ENCODE measurements at regions not wholly inside any gene's neighbourhood (a gene's known extent, or its start where the extent isn't known, plus 50 kb on each side); places are given as distances from the start of the nearest gene placed in this dataset.

GRCh38 chr14:31944256-31945073 is 132.6 kb upstream of the ARHGAP5 start:
- H3K4me3 ChIP-seq (ENCODE audit: low read depth in 1 of 2, low read length in 2 of 2), result no peak overlapping the region
- H3K27ac ChIP-seq (ENCODE audit: low read depth, low read length), result no peak overlapping the region
- H3K4me1 ChIP-seq (ENCODE audit: insufficient read depth, low read length), result no peaks in the 10 kb centered on the region
- no peaks in the 10 kb centered on the region for H3K9me3 ChIP-seq (ENCODE audit: low read length)
- H3K36me3 ChIP-seq (ENCODE audit: insufficient read depth, low read length), result no peaks in the 10 kb centered on the region
- H3K27me3 ChIP-seq (ENCODE audit: control insufficient read depth in 1 of 2, insufficient read depth in 2 of 2, low read length in 2 of 2), result no peaks in the 10 kb centered on the region
- H3K9ac ChIP-seq (ENCODE audit: low read length), result no peak overlapping the region

- no peak overlapping the region for H3K9ac ChIP-seq (ENCODE audit: low read length)
- H3K27ac ChIP-seq (ENCODE audit: low read depth, low read length), result no peak overlapping the region
- no peak overlapping the region for H3K4me3 ChIP-seq (ENCODE audit: low read depth in 1 of 2, low read length in 2 of 2)
- H3K27me3 ChIP-seq (ENCODE audit: control insufficient read depth in 1 of 2, insufficient read depth in 2 of 2, low read length in 2 of 2), result no peaks in the 10 kb centered on the region
- no peaks in the 10 kb centered on the region for H3K9me3 ChIP-seq (ENCODE audit: low read length)
- H3K4me1 ChIP-seq (ENCODE audit: insufficient read depth, low read length), result no peaks in the 10 kb centered on the region
- H3K36me3 ChIP-seq (ENCODE audit: insufficient read depth, low read length), result no peaks in the 10 kb centered on the region
Measured at GRCh38 chr14:31945074-31945613, 132.0 kb upstream of the ARHGAP5 start.

DNA sequence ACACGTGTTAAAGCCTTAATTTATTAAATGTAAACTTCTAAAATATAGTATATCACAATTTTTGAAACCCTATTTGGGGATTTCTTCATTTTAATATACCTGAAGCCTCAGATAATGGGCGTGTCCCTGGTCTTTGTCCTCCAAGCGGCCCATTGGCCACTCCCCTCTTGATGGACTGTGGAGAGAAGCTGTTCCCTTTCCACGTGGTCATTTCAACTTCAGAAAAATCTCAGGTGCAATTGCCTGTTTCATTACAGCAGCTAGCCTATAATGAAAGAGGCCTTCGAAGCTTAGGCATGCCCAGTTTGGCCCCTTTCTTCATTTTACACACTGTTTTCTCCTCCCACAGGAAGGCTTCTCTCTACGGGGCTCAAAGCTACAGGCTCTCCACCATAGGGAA is 131.4 kb upstream of the ARHGAP5 start:
- no peaks in the 10 kb centered on the region for H3K27me3 ChIP-seq (ENCODE audit: control insufficient read depth in 1 of 2, insufficient read depth in 2 of 2, low read length in 2 of 2)
- no peak overlapping the region for H3K27ac ChIP-seq (ENCODE audit: low read depth, low read length)
- no peaks in the 10 kb centered on the region for H3K9me3 ChIP-seq (ENCODE audit: low read length)
- peaks cover 5% of the 10 kb centered on the region for H3K4me1 ChIP-seq (ENCODE audit: insufficient read depth, low read length)
- H3K36me3 ChIP-seq (ENCODE audit: insufficient read depth, low read length), result no peaks in the 10 kb centered on the region
- no peak overlapping the region for H3K4me3 ChIP-seq (ENCODE audit: low read depth in 1 of 2, low read length in 2 of 2)
- H3K9ac ChIP-seq (ENCODE audit: low read length), result no peak overlapping the region

GRCh38 chr14:31947076-31947475 is 130.0 kb upstream of the ARHGAP5 start:
- H3K27me3 ChIP-seq (ENCODE audit: control insufficient read depth in 1 of 2, insufficient read depth in 2 of 2, low read length in 2 of 2), result no peaks in the 10 kb centered on the region
- H3K9ac ChIP-seq (ENCODE audit: low read length), result no peak overlapping the region
- H3K4me1 ChIP-seq (ENCODE audit: insufficient read depth, low read length), result peaks cover 13% of the 10 kb centered on the region
- no peaks in the 10 kb centered on the region for H3K36me3 ChIP-seq (ENCODE audit: insufficient read depth, low read length)
- no peaks in the 10 kb centered on the region for H3K9me3 ChIP-seq (ENCODE audit: low read length)
- H3K4me3 ChIP-seq (ENCODE audit: low read depth in 1 of 2, low read length in 2 of 2), result no peak overlapping the region
- no peak overlapping the region for H3K27ac ChIP-seq (ENCODE audit: low read depth, low read length)

- Histone ChIP-seq H3K4me3 (ENCODE audit: low read depth in 1 of 2, low read length in 2 of 2) (no peak overlapping the region), H3K27me3 (ENCODE audit: control insufficient read depth in 1 of 2, insufficient read depth in 2 of 2, low read length in 2 of 2) (no peaks in the 10 kb centered on the region), H3K4me1 (ENCODE audit: insufficient read depth, low read length) (peaks cover 13% of the 10 kb centered on the region), H3K9ac (ENCODE audit: low read length) (no peak overlapping the region), H3K9me3 (ENCODE audit: low read length) (no peaks in the 10 kb centered on the region), H3K36me3 (ENCODE audit: insufficient read depth, low read length) (no peaks in the 10 kb centered on the region), H3K27ac (ENCODE audit: low read depth, low read length) (no peak overlapping the region)
Measured at GRCh38 chr14:31947680-31948595, 129.2 kb upstream of the ARHGAP5 start.

DNA sequence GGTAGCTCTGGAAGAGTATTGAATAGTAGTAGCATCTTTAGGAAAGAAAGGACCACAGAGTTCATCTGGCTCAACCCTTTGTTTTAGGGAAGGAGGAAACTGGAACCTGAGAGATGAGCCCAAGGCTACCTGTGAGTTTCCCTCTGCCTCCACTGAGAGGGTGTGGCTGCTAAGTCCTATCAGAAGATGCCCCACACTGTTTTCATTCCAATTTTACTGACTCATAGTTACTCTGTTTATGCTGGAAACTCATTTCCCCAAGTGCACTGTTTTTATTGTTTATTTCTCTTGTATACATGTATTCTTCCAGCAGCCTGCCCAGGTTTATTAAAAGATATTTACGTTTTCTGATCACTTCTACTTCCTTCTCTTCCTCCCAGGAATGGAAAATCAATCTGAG is 127.4 kb upstream of the ARHGAP5 start:
- H3K36me3 ChIP-seq (ENCODE audit: insufficient read depth, low read length), result no peaks in the 10 kb centered on the region
- H3K4me1 ChIP-seq (ENCODE audit: insufficient read depth, low read length), result peaks cover 13% of the 10 kb centered on the region
- H3K4me3 ChIP-seq (ENCODE audit: low read depth in 1 of 2, low read length in 2 of 2), result no peak overlapping the region
- no peaks in the 10 kb centered on the region for H3K27me3 ChIP-seq (ENCODE audit: control insufficient read depth in 1 of 2, insufficient read depth in 2 of 2, low read length in 2 of 2)
- H3K27ac ChIP-seq (ENCODE audit: low read depth, low read length), result no peak overlapping the region
- no peaks in the 10 kb centered on the region for H3K9me3 ChIP-seq (ENCODE audit: low read length)
- no peak overlapping the region for H3K9ac ChIP-seq (ENCODE audit: low read length)

DNA sequence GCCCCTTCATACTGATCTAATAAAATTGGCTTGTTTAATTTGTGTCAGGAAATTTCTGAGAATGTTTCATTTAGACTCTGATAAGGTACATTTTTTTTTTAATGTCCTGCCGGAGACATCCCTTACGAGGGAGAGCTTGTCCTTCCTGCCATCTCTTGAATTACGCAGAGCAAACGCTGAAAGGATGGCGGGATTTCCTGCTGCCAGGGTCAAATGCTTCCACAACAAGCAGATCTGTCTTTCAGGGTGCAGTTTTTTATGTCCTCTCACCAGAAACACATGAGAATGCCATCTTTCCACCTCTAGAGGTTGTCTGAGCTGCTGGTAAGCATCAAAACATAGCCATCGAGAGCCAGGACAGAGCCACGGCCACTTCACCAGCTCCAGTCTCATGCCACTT is 126.8 kb upstream of the ARHGAP5 start:
- H3K9me3 ChIP-seq (ENCODE audit: low read length), result no peaks in the 10 kb centered on the region
- peaks cover 13% of the 10 kb centered on the region for H3K4me1 ChIP-seq (ENCODE audit: insufficient read depth, low read length)
- no peaks in the 10 kb centered on the region for H3K27me3 ChIP-seq (ENCODE audit: control insufficient read depth in 1 of 2, insufficient read depth in 2 of 2, low read length in 2 of 2)
- no peak overlapping the region for H3K27ac ChIP-seq (ENCODE audit: low read depth, low read length)
- H3K9ac ChIP-seq (ENCODE audit: low read length), result no peak overlapping the region
- H3K36me3 ChIP-seq (ENCODE audit: insufficient read depth, low read length), result no peaks in the 10 kb centered on the region
- peak overlapping the region in 1 of 2 donors; percentile 13 for H3K4me3 ChIP-seq (ENCODE audit: low read depth in 1 of 2, low read length in 2 of 2)

DNA sequence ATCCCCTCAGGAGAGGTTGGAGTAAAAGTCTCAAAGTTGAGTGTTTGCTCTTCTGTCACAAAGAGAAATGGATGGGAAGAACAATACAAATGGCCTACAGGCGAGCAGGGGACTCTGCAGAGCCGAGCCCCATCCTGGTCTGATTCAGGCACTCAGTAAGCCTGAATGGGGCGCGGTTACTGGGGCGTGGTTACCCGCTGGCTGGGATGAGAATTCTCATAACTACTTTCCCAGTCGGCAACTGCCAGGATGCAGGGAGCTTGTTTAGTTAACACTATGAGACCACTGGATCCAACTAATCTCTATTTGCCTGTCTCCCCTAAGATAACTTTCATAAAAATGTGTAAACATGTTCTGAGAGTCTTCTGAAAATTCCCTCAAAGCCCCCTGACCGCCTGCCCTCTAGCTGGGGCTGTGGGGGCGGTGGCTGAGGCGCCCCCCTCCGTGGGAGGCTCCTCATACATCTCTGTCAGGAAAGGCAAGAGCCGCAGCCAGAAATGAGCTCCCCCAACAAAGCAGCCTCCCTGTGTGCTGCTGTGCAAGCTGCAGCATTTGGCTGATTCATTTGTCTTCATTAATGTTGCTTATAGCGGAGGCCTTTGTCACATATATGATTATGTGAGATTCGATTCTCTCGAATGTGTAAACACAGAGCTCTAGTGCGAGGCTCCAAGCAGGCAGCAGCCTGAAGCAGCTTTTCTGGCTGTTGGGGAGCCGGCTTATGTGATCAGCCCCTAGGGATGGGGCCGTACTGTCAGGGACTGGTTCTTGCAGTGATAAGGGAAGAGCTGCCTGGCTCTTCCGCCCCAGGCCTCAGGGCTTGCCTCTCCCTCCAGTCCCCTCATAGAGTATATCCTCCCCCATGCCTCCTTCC is 126.1 kb upstream of the ARHGAP5 start:
- H3K9ac ChIP-seq (ENCODE audit: low read length), result no peak overlapping the region
- H3K27me3 ChIP-seq (ENCODE audit: control insufficient read depth in 1 of 2, insufficient read depth in 2 of 2, low read length in 2 of 2), result no peaks in the 10 kb centered on the region
- no peaks in the 10 kb centered on the region for H3K36me3 ChIP-seq (ENCODE audit: insufficient read depth, low read length)
- peak overlapping the region; percentile 45 for H3K27ac ChIP-seq (ENCODE audit: low read depth, low read length)
- peaks cover 13% of the 10 kb centered on the region for H3K4me1 ChIP-seq (ENCODE audit: insufficient read depth, low read length)
- peak overlapping the region in 1 of 2 donors; percentile 13 for H3K4me3 ChIP-seq (ENCODE audit: low read depth in 1 of 2, low read length in 2 of 2)
- H3K9me3 ChIP-seq (ENCODE audit: low read length), result no peaks in the 10 kb centered on the region

DNA sequence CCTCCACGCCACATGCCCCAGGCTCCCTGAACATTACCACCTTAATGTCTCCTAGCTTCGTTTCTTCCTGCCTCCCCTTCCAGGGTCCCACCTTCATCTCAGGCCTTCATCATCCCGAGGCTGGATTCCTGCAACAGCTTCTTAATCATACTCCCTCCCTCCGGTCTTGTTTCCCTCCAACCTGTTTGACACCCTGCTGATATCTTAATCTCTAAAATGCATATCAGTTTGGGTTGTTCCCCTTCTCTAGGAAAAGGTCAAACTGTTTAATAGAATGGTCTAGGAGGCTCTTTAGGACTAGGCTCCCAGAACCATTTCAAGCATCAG is 125.5 kb upstream of the ARHGAP5 start:
- H3K27ac ChIP-seq (ENCODE audit: low read depth, low read length), result no peak overlapping the region

GRCh38 chr14:31952573-31952972 is 124.5 kb upstream of the ARHGAP5 start:
- H3K4me3 ChIP-seq (ENCODE audit: low read depth in 1 of 2, low read length in 2 of 2), result no peak overlapping the region
- H3K36me3 ChIP-seq (ENCODE audit: insufficient read depth, low read length), result no peaks in the 10 kb centered on the region
- no peaks in the 10 kb centered on the region for H3K9me3 ChIP-seq (ENCODE audit: low read length)
- H3K9ac ChIP-seq (ENCODE audit: low read length), result no peak overlapping the region
- no peak overlapping the region for H3K27ac ChIP-seq (ENCODE audit: low read depth, low read length)
- no peaks in the 10 kb centered on the region for H3K27me3 ChIP-seq (ENCODE audit: control insufficient read depth in 1 of 2, insufficient read depth in 2 of 2, low read length in 2 of 2)
- H3K4me1 ChIP-seq (ENCODE audit: insufficient read depth, low read length), result peaks cover 13% of the 10 kb centered on the region

More for the DNA sequence above, 125.5 kb upstream of the ARHGAP5 start:
- no peaks in the 10 kb centered on the region for H3K36me3 ChIP-seq (ENCODE audit: insufficient read depth, low read length)
- H3K9ac ChIP-seq (ENCODE audit: low read length), result no peak overlapping the region
- H3K9me3 ChIP-seq (ENCODE audit: low read length), result no peaks in the 10 kb centered on the region
- H3K4me3 ChIP-seq (ENCODE audit: low read depth in 1 of 2, low read length in 2 of 2), result no peak overlapping the region
- no peaks in the 10 kb centered on the region for H3K27me3 ChIP-seq (ENCODE audit: control insufficient read depth in 1 of 2, insufficient read depth in 2 of 2, low read length in 2 of 2)
- peaks cover 13% of the 10 kb centered on the region for H3K4me1 ChIP-seq (ENCODE audit: insufficient read depth, low read length)

GRCh38 chr14:31953210-31953609 is 123.9 kb upstream of the ARHGAP5 start:
- Histone ChIP-seq H3K36me3 (ENCODE audit: insufficient read depth, low read length) (no peaks in the 10 kb centered on the region), H3K27me3 (ENCODE audit: control insufficient read depth in 1 of 2, insufficient read depth in 2 of 2, low read length in 2 of 2) (no peaks in the 10 kb centered on the region), H3K27ac (ENCODE audit: low read depth, low read length) (no peak overlapping the region), H3K4me3 (ENCODE audit: low read depth in 1 of 2, low read length in 2 of 2) (no peak overlapping the region), H3K9ac (ENCODE audit: low read length) (no peak overlapping the region), H3K4me1 (ENCODE audit: insufficient read depth, low read length) (peaks cover 13% of the 10 kb centered on the region), H3K9me3 (ENCODE audit: low read length) (no peaks in the 10 kb centered on the region)

All from muscle layer of colon (tissue), 2 donors.